Right ventricle myocardium inferior (tissue), 1 donor: ENCODE measurements at regions not wholly inside any gene's neighbourhood (a gene's known extent, or its start where the extent isn't known, plus 50 kb on each side); places are given as distances from the start of the nearest gene placed in this dataset.
A peak's percentile ranks its signal among the peaks of the same experiment; 100 is the strongest.

Source experiments
- ATAC-seq: fragments of 200-7000 bp; cut with Tn5 transposase; one replicate; pipeline ENCODE4 v1.9.1; 2020; ENCODE audit warnings: mild to moderate bottlenecking, moderate library complexity
- DNase-seq: peaks from one replicate; pipeline ENCODE4 v3.0.0; 2021; ENCODE audit errors: missing footprints
- intact Hi-C: fragments of 100-400 bp; cut with DNase I; formaldehyde crosslinking; loops from one replicate; pipeline ENCODE4 v1.11.0; 2022
- donor health status: DM: no; HTN: yes; CAD: no; lungs with severe emphysema.

DNA sequence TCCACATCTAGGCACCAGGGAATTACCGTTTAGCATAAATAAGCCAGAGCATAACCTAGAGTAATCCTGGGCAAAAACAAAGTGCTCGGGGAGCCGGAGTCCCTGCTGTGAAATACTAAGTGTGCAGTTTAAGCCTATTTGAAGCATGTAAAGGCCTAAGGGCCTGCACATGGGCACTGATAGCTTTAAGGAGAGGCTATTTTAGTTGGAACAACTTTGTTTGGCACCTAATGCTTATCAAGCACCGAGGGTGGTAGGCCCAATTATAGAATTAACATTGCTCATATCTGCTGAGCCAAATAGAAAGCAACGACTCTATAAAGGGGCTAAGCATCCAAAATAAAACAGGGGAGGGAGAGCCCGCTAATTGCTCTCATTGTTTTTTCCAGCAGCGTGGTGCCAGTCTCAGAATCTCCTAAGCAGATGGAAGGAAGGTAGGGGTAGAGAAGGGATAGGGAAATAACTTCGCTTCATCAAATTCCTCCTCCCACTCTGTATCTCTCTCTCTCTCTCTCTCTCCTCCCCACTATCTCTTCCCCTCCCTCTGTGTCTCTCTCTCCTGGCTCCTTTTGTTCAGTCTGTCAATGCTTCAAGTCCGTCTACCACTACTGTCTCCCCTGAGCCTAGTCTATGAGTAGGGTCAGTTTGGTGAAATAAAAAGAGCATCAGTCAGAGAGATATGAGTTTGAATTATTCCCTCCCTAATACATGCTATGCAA lies 292.8 kb downstream of the NXPE2 start:
- ATAC-seq (peak; percentile 71), DNase-seq (no peak)
- intact Hi-C loops = no loop called here

DNA sequence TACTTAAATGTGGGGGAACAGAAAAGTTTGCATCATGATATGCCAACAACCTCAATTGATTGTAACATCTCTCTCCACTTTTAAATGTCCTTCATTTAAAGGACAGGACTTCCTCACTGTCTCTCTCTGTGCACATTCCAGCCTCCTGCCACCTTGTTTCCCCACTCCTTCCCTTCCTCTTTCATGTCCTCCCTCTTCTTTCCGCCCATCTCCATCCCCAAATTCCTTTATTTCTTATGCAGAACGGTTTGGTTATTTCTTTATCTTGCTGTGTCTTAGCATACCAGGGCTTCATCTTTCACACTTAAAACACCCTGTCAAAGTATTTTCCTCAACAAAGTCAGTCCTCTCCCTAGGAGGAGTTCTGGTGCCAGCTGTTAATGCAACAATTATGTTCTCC lies 293.8 kb downstream of the NXPE2 start:
- intact Hi-C loops = no loop called here
- no peak for ATAC-seq
- no peak for DNase-seq

DNA sequence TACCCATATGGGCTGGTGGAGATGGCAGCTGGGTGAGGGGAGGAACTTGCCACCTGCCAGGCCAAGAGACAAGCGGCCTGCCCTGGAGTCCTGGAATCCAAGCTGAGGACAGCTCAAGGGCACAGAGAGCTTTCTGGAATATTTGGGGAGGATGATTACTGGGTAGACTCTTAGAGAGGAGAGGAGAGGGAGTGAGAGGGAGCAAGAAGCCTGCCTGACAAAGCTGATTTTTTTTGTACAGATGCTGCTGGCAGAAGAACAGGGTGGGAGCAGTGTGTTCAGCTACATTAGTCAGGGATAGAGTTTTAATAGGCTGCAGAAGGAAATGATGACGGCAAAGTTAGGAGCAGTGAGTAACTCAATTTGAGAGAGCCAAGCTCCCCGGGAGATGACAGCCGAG lies 299.3 kb downstream of the NXPE2 start:
- ATAC-seq = no peak
- no peak for DNase-seq
- intact Hi-C loops = no loop called here

DNA sequence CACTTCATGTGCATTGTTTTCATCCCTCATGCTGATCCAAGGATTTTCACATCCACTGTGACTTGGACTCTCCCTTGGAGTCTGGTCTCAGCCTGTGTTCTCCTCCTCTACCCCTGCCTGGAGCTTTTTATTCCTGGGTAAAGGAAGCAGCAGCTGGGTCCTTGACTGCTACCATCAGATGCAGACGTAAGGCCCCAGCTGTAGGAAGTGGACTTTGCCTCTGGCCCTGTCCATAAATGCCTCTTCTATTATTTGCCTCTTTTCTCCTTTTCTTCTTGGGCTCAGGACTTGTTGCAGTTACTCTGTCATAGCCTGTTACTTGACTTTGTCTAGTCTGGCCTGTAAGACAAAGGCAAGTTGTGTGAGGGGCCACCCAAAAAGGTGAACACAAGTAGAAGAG lies 303.8 kb downstream of the NXPE2 start:
- DNase-seq = no peak

DNA sequence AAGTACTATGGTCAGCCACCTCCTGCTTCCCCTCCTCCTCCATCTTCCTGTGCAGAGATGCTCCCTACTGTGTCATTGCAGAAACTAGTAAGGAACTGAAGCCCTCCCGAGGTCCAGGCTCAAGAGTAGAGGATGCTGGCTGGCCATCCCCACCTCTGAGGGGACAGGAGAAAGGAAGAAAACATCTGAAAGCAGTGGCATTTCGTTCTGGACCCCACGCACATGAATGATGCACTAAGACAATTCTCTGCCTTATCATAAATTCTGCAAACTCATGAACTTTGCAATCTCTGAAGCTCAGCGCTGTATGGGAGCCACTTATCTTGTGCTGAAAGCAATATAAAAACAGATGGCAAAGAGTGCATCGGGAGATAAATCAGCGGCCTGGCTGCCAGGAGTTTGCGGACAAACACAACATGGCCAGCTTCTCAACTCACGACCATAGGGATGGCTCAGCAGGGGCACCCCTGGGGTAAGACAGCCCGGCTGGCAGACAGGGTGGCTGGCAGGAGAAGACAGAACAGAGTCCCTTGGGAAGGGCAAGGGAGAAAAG lies 306.4 kb downstream of the NXPE2 start:
- intact Hi-C loops = no loop called here
- no peak for ATAC-seq

More for the DNA sequence above, 303.8 kb downstream of the NXPE2 start:
- ATAC-seq = no peak
- intact Hi-C loops = no loop called here

DNA sequence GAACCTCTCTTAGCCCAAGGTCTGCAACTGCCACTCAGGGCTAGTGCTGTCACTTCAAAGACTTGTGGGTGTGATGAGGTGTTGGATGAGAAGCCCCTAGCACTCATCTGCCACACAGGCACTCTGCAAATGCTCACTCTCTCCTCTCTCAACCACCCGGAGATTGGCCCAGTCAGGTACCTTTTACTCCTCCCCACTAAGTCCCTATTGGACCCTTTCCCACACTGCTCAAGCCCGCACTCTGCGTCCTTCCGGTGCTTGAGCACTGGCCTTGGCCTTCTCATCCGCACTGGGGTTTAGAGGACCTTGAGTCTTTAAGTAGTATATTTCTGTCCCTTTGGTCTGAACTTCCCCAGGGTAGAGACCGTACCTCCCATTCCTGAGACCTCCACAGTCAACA lies 308.0 kb downstream of the NXPE2 start:
- DNase-seq (no peak), ATAC-seq (no peak)
- intact Hi-C loops = no loop called here

More for the DNA sequence above, 306.4 kb downstream of the NXPE2 start:
- no peak for DNase-seq

DNA sequence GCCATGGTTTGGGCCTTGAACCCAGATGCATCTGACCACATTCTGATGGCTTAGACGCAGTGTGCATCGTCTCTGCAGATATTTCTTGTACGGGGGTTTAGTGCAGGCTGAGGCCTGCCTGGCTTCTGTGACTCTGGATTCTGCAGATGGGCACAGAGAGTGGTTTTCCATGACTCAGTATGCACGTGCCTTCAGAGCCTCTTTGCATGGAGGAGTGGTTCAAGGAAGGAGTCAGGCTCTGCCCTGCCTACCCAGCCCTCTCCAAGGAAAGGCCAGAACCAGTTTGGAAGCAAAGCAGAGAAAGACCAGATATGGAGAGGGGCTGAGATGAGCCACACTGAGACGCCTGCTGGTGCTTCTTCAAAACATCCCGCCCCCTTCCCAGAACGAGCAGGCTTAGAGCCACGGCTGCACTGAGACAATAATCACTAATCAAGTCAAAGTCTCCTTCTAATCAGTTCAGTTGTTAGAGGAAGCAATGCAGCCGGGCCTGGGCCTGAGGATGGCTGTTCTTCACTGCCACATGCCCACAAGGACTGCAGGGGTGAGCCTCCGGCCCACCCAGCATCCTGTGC lies 308.9 kb downstream of the NXPE2 start:
- ATAC-seq = no peak
- intact Hi-C loops = no loop called here
- no peak for DNase-seq

DNA sequence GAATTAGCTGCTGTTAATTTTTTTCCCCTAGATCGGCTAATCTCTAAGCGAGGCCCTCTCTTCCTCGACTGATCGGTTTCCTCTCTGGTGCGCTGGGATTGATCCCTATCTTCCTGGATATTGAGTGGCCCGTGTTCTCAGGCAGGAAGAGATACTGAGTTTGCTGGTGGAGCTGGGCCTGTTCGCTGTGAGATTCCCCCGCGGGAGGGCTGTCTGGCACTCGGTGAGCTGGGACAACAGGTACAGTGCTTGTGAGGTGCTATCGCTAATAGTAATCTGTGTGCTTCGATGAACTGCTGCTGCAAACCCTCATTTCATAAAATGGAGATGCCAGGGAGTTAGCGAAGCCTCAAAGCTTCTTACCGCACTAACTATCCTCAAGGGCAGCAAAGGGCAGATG lies 310.3 kb downstream of the NXPE2 start:
- peak; percentile 56 for DNase-seq
- no peak for ATAC-seq
- intact Hi-C loops = no loop called here

DNA sequence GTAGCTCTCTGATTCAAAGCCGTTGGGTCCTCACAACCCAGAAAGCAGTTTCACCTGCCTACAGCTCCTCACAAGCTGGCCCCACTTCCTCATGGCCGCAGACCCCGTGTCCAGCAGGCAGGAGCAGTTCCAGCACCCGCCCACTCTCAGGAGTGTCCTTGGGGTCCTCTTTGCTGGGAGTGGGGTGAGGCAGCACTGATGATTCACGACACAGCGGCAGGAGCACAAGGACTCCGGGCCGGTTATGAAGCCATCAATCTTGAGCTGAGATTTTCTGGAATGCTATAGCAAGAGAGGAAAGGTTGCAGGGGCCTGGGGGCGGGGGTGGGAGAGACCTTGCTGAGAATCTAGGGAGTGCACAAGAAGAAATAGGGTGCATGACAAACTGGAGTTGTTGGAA lies 311.2 kb downstream of the NXPE2 start:
- ATAC-seq = no peak
- DNase-seq = no peak
- intact Hi-C loops = no loop called here

DNA sequence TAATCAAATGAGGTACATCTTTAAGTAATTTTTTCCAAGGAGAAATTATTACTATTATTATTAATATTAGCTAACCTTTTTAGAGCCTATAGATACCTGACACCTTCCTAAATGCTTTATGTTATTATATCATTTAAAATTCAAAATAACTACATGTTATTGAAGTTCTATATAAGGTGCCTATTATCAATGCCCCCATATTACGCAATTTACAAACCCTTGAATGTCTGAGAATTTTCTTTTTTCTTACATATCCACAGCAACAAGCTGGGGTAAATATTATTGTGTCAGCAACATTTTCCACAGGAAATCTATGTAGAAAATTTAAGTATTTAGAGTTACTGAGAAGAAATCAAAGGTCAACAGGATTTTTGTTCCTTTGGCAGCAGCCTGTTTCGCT lies 327.3 kb downstream of the NXPE2 start:
- no peak for ATAC-seq
- DNase-seq = no peak
- intact Hi-C loops = no loop called here

DNA sequence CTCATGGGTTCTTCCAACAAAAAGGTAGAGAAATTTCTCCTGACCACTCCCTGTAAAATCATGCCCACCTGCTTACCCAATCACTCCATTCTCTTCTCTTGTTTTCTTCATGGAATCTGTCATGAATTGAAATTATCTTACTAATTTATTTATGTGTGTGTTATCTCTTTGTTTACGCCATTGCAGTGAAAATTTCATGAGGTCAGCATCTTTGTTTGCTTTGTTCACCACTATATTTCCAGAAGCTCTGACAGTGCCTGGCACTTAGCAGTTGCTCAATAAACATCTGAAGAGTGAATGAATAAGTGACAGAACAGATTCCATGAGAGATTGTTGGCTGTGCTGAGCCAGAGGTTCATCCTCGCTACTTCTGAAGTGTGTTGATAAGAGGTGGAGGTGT lies 329.5 kb downstream of the NXPE2 start:
- intact Hi-C loops = no loop called here
- DNase-seq (no peak), ATAC-seq (no peak)

DNA sequence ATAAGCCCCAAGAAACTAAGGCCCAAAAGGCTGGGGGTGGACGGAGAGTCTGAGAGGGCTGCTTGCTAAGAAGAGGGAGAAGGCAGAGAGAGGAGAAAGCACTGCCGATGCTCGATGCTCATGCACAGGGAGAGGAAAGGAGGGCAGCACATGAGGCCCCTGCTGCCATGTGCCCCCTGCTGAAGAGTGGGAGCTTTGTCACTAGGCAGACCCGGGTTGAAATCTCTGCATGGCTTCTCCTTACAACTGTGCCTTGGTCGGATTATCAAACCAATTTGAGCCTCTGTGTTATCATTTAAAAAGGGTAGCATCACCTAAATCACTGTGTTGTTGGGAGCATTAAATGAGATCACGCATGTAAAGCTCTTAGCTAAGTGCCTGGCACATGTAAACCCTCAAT lies 330.5 kb downstream of the NXPE2 start:
- intact Hi-C loops = no loop called here
- DNase-seq (no peak), ATAC-seq (no peak)

DNA sequence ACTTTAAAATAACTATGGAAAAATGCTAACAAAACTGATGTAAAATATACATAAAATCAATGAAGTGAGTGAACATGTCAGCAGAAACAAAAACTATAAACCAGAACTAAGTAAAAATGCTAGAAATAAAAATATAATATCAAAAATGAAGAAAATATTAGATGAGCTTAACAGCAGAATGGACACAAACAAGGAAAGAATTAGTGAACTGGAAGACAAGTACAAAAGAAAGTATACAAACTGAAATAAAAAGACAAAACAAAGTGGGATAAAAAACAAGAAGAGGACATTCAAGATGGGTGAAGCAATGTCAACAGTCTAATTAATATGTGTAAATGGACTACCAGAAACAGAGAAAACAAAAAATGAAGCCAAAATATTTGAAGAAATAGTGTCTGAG lies 339.2 kb downstream of the NXPE2 start:
- DNase-seq = no peak
- no peak for ATAC-seq
- intact Hi-C loops = no loop called here

DNA sequence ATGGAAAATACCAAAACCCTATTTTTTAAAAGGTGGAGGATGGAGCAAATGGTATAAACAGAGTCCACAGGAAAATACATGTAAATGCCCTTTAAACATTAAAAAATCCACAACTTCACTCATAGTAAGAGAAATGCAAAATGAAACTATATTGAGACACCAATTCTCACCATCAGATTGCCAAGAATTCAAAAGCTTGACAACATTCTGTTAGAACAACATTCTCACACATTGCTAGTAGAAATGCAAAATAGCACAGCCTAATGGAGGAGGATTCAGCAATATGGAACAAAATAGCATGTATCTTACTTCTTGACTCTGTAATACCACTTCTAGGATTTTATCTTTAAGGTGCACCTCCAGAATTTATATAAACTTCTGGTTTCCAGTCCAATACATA lies 351.8 kb downstream of the NXPE2 start:
- intact Hi-C loops = no loop called here
- ATAC-seq (no peak), DNase-seq (no peak)

DNA sequence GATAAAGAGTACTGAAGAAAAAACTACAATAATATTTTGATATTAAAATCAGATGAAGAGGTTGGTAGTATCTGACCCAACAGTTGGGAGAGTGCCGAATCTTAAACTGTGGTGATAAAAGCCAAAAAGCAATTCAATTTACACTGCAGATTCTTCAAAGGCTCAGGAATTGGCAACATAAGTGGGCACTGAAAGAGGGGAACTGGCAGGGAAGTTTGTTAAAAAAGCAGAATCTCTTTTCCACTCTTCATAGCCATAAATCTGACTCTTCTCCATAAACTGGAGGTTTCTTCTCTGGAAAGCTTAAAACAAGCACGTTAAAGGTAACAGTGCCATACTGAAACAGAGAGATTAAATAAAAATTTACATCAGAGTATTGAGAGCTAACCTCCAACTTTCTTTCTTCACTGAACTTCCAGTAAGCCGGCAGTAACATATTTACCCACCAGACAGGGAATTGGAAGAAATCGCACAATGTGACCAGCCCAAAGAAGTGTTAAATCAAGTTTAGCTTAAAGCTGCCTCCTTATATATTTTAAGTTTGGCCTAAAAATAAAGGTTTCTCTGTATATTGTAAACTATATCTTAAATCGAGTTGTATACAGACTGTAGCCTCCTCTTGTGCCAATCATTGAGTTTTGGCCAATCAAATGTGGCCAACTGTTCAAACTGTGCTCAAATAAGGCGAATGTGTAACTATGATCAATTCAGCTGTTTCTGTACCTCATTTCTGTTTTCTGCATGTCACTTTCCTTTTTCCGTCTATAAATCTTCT lies 358.3 kb downstream of the NXPE2 start:
- intact Hi-C loops = no loop called here
- no peak for DNase-seq
- ATAC-seq = no peak

DNA sequence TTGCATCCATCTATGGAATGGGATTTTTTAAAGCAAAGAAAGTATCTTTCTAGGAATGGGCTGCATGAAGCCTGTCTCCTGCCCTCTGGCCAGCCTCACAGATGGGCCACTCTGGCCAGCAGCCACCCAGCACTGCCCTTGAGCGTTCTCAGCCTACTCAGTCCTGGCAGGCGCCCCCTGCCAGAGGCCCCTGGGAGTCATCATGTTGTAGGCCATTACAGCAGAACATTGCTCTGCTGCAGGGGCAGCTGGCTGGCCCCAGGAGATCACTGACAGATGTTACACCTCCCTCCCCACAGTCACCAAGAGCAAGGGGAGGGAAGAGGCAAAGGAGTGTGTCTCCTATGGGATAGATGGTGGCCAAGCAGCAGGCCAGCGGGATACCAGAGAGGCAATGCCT lies 363.7 kb downstream of the NXPE2 start:
- DNase-seq = peak; percentile 74
- intact Hi-C loops = no loop called here
- peak; percentile 72 for ATAC-seq

DNA sequence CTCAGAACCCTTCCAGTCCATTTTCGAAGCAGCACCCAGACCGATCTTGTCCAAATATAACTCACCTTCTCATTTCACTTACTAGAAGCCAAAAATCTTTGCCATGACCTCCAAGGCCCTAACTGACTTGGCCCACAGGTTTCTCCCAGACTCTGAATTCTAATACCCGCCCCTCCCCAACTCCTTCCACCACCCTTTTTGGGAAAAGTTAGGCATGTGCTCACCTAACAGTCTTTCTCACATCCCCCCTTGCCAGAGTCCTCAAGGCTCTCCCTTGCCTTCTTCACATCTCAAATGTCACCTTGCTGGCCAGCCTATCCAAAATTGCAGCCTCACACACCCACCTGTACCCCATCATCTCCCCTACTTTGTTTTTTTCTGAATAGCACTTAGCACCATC lies 369.3 kb downstream of the NXPE2 start:
- DNase-seq = no peak
- intact Hi-C loops = no loop called here
- no peak for ATAC-seq

DNA sequence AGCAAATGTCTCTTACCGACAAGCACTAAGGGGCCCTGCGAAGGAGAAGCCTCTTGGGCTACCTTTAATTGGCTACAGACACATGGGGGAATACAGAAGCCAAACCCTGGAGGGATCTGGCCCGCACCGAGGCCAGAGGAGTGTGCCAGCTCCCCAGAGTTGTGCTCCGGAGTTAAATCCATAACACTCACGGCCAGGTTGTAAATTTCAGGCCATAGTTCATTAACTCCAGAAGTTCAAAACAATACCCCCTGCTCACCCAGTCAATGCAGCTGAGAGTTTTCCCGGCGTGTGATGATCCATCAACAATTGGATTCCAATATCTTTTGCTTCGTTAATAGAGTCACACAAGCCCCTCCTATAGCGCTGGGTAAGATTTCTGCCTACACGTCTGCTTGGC lies 371.5 kb downstream of the NXPE2 start:
- ATAC-seq (no peak), DNase-seq (no peak)
- intact Hi-C loops = no loop called here

DNA sequence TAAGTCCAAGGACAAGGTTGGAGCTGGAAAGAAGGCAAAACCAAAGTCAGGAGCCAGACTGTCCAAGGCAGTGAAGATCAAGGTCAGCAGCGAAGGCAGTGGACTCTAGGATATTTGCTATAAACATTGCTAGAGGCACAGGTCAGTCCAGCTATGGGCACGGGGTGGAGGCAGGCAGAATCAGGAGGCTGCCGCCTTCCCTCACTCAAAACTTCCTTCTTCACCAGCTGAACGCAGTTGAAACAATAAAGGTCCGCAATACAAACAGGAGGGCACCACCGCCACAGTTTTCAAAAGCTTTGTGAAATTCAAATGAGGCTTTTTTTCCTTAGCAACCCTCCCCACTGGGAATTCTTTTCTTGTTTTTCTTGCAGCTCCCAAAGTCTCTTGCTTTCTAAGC lies 372.4 kb downstream of the NXPE2 start:
- ATAC-seq (no peak), DNase-seq (no peak)
- intact Hi-C loops = no loop called here

DNA sequence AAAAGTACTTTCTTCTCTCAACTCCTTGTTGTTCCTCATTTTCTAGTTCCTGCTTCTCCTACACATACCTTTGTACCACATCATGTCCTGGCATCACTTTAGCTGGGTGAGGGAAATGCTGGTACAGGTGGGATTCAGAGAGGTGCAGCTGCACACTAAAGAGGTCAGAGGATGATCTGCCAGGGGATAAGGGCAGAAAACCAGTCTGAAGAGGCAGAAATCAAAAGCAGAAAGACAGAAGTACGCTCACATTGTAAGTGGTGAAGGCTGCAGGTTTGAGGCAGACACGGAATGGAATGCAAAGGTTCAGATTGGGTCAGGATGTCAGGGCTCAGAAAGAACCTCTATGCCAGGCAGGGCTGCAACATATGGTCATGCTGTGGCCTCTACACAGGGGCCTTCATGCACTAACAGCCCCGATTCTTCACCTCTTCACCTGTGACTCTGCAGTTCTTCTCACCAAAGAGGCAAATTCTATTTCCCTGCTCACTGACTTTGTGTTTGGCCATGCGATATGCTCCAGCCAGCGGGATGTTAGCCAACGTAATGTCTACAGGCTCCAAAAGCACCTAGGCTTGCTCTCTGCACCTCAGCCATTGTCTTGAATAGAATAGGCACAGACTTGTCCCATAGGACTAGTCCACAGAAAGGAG lies 373.7 kb downstream of the NXPE2 start:
- intact Hi-C loops = no loop called here
- DNase-seq = no peak
- no peak for ATAC-seq
